ENCODE measurements at regions not wholly inside any gene's neighbourhood (a gene's known extent, or its start where the extent isn't known, plus 50 kb on each side); places are given as distances from the start of the nearest gene placed in this dataset.

DNA sequence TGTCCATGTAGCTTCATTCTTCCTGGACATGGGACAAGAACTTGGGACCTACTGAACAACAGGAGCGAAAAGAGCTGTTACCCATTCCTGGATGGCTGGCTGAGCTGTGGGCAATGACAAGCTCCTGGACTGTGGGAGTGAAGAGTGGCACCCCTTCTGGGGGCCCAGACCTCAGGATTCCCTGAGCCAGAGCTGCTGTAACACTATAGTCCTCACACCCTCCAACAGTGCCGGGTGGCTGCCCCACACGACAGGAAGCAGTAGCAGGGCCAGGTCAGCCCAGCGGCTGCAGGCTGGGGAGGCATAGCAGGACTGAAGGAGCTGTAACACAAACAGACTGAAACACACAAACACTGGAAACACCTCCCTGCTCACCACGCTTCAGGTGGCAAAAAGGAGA lies 169.7 kb upstream of the IRX2 start:
- TF ChIP-seq CTCF (IDR thresholded peaks at IDR 0.05; ENCODE audit: borderline replicate concordance, extremely low read depth, low read length, poor library complexity, severe bottlenecking) (no peak), EZH2 (IDR thresholded peaks at IDR 0.05; ENCODE audit: borderline replicate concordance, low read depth, low read length, severe bottlenecking) (no peak)

Measured in DND-41 (cell line).